Esophagus squamous epithelium (tissue), 5 donors: ENCODE measurements at regions not wholly inside any gene's neighbourhood (a gene's known extent, or its start where the extent isn't known, plus 50 kb on each side); places are given as distances from the start of the nearest gene placed in this dataset.

ENCODE experiments used
- DNase-seq: peaks from one replicate; lab custom pipeline; 2025; lab: John Stamatoyannopoulos, UW
- H3K27ac ChIP-seq, 4 donors: fragments of 200-600 bp; sonication (generic); one replicate each; pipeline ENCODE4 v1.5.1; 2016 to 2019; ENCODE audit warnings: mild to moderate bottlenecking in 1 of 4
- H3K27me3 ChIP-seq, 4 donors: fragments of 200-600 bp; sonication (generic); 1 replicate in 3 of 4; 2 replicates in 1 of 4; pipeline versions ENCODE4 v1.5.1 to v1.6.0; 2017 to 2021; ENCODE audit warnings: antibody characterized with exemption in 1 of 4
- H3K36me3 ChIP-seq, 3 donors: fragments of 200-600 bp; sonication (generic); one replicate each; pipeline ENCODE4 v1.5.1; 2016 to 2019
- H3K4me1 ChIP-seq, 3 donors: fragments of 200-600 bp; sonication (generic); one replicate each; pipeline ENCODE4 v1.5.1; 2017 to 2019
- H3K4me3 ChIP-seq, 4 donors: fragments of 200-600 bp; sonication (generic); 1 replicate in 3 of 4; 2 replicates in 1 of 4; pipeline ENCODE4 v1.5.1; 2016 to 2019; ENCODE audit warnings: mild to moderate bottlenecking in 2 of 4, moderate library complexity in 1 of 4
- H3K9me3 ChIP-seq, 3 donors: fragments of 200-600 bp; sonication (generic); one replicate each; pipeline ENCODE4 v1.5.1; 2016 to 2019
- CTCF ChIP-seq, 6 experiments: fragments of 450-650 bp in 4 of 6; fragments of 200-600 bp in 2 of 6; sonication (generic) in 2 of 6; IDR thresholded peaks; one replicate each; pipeline ENCODE4 v1.5.1; 2016 to 2019; ENCODE audit warnings: antibody characterized with exemption in 6 of 6, mild to moderate bottlenecking in 4 of 6, moderate library complexity in 4 of 6
- POLR2A ChIP-seq, 4 donors: fragments of 450-650 bp; IDR thresholded peaks; one replicate each; pipeline ENCODE4 v1.6.1; 2017; ENCODE audit warnings: antibody characterized with exemption in 4 of 4, mild to moderate bottlenecking in 4 of 4, moderate library complexity in 3 of 4
- WGBS, 2 donors: methylation state at CpG; one replicate each; pipeline ENCODE4 v1.1.5; 2018; 5-methylcytosine and 5-hydroxymethylcytosine counted together
- intact Hi-C: fragments of 100-400 bp; cut with DNase I; formaldehyde crosslinking; loops from one replicate; pipeline ENCODE4 v1.15.0; 2022
- donor health status: DM: yes; HTN: yes; CAD: no.

GRCh38 chr3:153458881-153459280 lies 296.9 kb downstream of the RAP2B start:
- TF ChIP-seq POLR2A (IDR thresholded peaks at IDR 0.05) (no peak), CTCF (IDR thresholded peaks at IDR 0.05) (no peak)
- no peaks in the 10 kb centered on the region for H3K9me3 ChIP-seq
- DNase-seq = no peak
- intact Hi-C loops = no loop called here
- no peaks in the 10 kb centered on the region for H3K4me1 ChIP-seq
- H3K27ac ChIP-seq = no peak overlapping the region
- 64 to 71% methylated on average over 3 of the region's 3 CpGs for whole genome bisulfite sequencing, 2 donors
- H3K4me3 ChIP-seq = no peak overlapping the region
- no peaks in the 10 kb centered on the region for H3K27me3 ChIP-seq
- no peaks in the 10 kb centered on the region for H3K36me3 ChIP-seq

GRCh38 chr3:153462545-153462944 lies 300.5 kb downstream of the RAP2B start:
- Histone ChIP-seq H3K9me3 (no peaks in the 10 kb centered on the region), H3K27ac (no peak overlapping the region), H3K36me3 (no peaks in the 10 kb centered on the region), H3K4me1 (no peaks in the 10 kb centered on the region), H3K27me3 (no peaks in the 10 kb centered on the region), H3K4me3 (no peak overlapping the region)
- intact Hi-C loops = no loop called here
- 55 to 77% methylated on average over 1 of the region's 1 CpG for WGBS, 2 donors
- no peak for DNase-seq
- no peak for TF ChIP-seq CTCF (IDR thresholded peaks at IDR 0.05)
- TF ChIP-seq POLR2A (IDR thresholded peaks at IDR 0.05) = no peak

GRCh38 chr3:153463895-153464294 lies 301.9 kb downstream of the RAP2B start:
- Histone ChIP-seq H3K9me3 (no peaks in the 10 kb centered on the region), H3K4me1 (no peaks in the 10 kb centered on the region), H3K4me3 (no peak overlapping the region), H3K27me3 (no peaks in the 10 kb centered on the region), H3K27ac (no peak overlapping the region), H3K36me3 (no peaks in the 10 kb centered on the region)
- intact Hi-C loops = no loop called here
- 89 to 91% methylated on average over 3 of the region's 3 CpGs for WGBS, 2 donors
- TF ChIP-seq POLR2A (IDR thresholded peaks at IDR 0.05) = no peak
- TF ChIP-seq CTCF (IDR thresholded peaks at IDR 0.05) = no peak
- no peak for DNase-seq

- no peak for DNase-seq
- H3K4me1 ChIP-seq = no peaks in the 10 kb centered on the region
- no peaks in the 10 kb centered on the region for H3K27me3 ChIP-seq
- WGBS, 2 donors = 92 to 93% methylated on average over 1 of the region's 1 CpG
- intact Hi-C loops = no loop called here
- no peaks in the 10 kb centered on the region for H3K9me3 ChIP-seq
- no peak for TF ChIP-seq CTCF (IDR thresholded peaks at IDR 0.05)
- no peak for TF ChIP-seq POLR2A (IDR thresholded peaks at IDR 0.05)
- H3K27ac ChIP-seq = no peak overlapping the region
- H3K36me3 ChIP-seq = no peaks in the 10 kb centered on the region
- H3K4me3 ChIP-seq = no peak overlapping the region
Measured at GRCh38 chr3:153469162-153469561, 307.1 kb downstream of the RAP2B start.

- Histone ChIP-seq H3K36me3 (no peaks in the 10 kb centered on the region), H3K27me3 (no peaks in the 10 kb centered on the region), H3K27ac (no peak overlapping the region), H3K4me1 (no peaks in the 10 kb centered on the region), H3K9me3 (no peaks in the 10 kb centered on the region), H3K4me3 (no peak overlapping the region)
- intact Hi-C loops = no loop called here
- no peak for TF ChIP-seq CTCF (IDR thresholded peaks at IDR 0.05)
- no peak for TF ChIP-seq POLR2A (IDR thresholded peaks at IDR 0.05)
- DNase-seq = no peak
- 64 to 85% methylated on average over 3 of the region's 3 CpGs for WGBS, 2 donors
Measured at GRCh38 chr3:153484842-153485241, 322.8 kb downstream of the RAP2B start.
